NCI-H1417 (cell line): ENCODE measurements at regions not wholly inside any gene's neighbourhood (a gene's known extent, or its start where the extent isn't known, plus 50 kb on each side); places are given as distances from the start of the nearest gene placed in this dataset.
A peak's percentile ranks its signal among the peaks of the same experiment; 100 is the strongest.

ENCODE experiments used
- DNase-seq, 3 experiments: peaks; one replicate each; lab custom pipeline; 2025; lab: John Stamatoyannopoulos, UW

DNA sequence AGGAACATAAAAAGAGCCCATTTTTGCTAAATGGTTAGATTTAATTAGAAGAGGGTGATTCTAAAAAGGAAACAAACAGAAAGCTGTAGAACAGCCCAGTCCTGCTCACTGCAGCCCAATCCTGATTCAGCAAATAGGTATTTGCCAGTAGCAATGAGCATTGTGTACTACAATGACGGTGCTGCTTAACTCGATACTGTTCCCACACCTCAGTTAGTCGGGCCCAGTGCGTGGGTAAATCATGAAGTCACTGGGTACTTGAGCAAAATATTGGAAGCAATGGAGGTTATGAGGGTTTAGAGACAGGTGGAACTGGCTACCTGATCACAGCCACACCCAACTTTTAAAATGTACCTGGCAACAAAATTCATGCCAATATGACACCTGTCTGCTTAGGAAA is 101.5 kb upstream of the ADGRL2 start:
- DNase-seq = peak in 1 of 3 experiments; percentile 18

DNA sequence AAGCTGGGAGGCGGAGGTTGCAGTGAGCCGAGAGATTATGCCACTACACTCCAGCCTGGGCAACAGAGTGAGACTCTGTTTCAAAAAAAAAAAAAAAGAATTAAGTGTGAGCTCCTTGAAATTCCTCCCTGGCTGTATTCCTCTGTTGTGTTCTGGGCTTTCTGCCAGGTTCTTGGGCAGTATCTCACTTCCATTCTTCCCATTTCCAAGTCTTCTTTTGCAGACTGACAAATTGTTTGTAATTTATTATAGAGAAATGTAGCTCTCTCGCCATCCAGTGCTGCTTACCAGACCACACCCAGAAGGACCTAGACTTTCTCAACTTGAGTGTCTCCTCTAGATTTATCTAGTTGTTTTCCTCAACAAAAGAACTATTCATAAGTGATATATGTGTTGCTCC is 105.0 kb upstream of the ADGRL2 start:
- DNase-seq = no peak

GRCh38 chr1:81693316-81693715 is 107.4 kb upstream of the ADGRL2 start:
- no peak for DNase-seq

DNA sequence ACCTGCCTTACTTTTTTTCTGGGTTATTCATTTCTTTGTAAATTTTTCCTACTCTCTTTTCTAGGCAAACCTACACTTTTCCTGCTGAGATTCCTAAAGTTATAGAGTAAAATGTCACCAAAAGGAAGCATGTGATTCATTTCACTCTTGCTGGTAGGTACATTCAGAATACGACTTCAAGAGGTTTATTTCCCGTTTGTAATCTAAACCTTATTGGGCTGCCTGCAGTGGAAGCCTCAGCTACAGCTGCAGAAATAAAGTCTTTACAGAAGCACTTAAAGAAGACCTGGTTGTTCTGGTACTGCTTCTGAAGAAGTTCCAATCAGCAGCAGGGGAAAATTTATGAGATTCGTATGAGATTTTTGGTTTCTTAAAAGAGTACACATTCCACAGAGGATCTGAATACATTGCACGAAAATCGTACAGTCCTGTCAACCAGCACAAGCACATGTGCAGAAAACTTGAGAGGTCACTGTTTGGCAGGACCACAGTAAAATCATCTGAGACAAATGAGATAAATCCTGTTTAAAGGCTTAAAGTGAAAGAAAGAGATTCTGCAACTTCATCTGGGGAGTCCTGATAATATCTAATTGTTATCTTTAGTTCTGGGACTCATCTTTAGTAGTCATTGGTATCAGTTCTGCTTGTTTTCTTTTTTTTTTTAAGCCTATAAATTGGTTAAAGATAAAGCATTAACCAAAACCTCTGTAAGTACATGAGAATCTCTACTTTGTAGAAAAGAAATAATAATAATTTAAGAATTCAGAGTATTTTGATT is 109.9 kb upstream of the ADGRL2 start:
- no peak for DNase-seq

- DNase-seq = no peak
These were observed 111.2 kb upstream of the ADGRL2 start for GRCh38 chr1:81689531-81689941.

- no peak for DNase-seq
These were observed 118.2 kb upstream of the ADGRL2 start for GRCh38 chr1:81682490-81682889.

DNA sequence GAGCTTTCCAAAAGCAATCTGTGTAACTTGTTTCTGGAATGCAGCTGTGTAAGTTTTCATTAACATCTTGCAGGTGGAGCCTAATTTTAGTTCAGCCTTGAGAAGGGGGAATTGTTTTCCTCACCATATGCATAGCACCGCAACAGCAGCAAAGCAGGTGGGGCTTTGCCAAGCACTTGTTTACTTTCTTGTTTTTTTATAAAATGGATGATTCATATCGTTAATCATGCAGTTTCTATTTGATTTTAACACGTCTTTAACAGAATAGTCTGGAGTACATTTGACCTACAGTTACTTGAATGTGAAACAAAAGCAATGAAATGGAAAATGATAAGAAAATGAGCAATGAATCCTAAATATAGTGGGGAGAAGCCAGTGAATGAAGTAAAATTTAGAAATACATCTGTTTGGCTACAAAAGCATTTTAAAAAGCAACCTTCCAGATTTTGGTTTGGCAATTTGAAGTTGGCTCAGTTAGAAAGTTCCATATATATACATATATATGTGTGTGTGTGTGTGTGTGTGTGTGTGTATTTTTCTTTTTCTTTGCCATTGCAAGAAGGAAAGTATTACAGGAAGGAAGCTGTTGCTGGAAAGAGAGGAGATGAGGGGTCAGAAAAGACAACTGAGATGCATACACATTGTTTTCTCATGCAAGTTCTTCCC is 119.0 kb upstream of the ADGRL2 start:
- peak in 1 of 3 experiments; percentile 49 for DNase-seq

DNA sequence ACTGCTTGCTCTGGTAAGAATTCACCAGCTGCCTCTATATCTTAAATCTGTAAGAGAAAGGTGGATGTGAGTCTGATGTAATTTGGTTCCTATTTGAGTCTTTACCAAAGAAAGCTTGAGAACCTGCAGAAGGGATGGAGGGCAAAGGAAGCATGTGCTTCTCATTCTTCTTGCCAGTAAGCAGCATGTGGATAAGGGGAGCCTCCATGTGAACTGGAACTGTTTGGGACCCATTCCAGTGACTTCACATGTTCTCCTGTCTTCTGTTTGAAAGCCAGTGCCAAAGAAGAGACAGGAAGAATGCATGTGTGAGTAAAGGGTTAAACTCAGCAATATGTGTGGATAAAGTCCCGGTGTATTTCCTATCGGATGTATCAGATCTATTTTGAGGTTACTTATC is 119.6 kb upstream of the ADGRL2 start:
- DNase-seq = peak in 2 of 3 experiments; percentile 7 to 49

DNA sequence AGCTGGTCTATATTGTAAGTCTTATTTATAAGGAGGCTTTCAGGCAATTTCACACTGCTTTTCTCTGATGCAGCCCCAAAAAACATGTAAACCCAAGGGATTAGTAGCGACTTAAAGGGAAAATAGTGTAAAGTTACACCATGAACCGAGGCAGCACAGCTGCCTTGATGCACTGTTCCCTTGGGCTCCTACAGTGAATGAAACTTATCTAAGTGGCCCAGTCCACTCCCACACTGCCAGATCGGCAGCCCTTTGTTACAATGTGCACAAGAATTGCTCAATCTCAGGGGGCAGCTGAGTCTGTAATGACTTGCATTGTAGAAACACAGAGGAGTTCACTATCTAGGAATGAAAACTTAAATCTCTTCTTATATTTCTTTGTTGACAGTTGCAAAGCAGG is 120.8 kb upstream of the ADGRL2 start:
- no peak for DNase-seq

GRCh38 chr1:81678779-81679178 is 122.0 kb upstream of the ADGRL2 start:
- peak in 1 of 3 experiments; percentile 13 for DNase-seq

- peak in 1 of 3 experiments; percentile 18 for DNase-seq
These were observed 128.0 kb upstream of the ADGRL2 start for GRCh38 chr1:81672766-81673165.

- no peak for DNase-seq
These were observed 129.7 kb upstream of the ADGRL2 start for GRCh38 chr1:81671038-81671437.

DNA sequence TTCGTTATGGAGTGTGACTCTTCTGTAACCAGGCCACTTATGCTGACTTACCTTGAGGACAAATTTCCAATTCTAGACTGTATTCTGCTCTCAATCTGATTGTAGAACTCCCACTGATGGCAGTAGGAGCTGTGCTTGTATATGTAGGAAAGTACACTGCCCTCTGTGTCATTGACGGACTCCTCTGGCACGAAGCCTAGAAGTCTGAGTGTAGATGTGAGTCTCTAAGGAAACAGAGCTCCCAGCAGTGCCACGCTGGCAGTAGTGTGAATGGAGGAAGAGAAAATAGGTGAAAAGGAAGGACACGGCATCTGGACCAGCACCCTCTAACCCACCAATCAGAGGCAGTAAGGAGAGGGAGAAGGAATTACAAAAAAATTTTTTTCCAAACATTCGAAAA is 130.4 kb upstream of the ADGRL2 start:
- DNase-seq = peak in 1 of 3 experiments; percentile 28

DNA sequence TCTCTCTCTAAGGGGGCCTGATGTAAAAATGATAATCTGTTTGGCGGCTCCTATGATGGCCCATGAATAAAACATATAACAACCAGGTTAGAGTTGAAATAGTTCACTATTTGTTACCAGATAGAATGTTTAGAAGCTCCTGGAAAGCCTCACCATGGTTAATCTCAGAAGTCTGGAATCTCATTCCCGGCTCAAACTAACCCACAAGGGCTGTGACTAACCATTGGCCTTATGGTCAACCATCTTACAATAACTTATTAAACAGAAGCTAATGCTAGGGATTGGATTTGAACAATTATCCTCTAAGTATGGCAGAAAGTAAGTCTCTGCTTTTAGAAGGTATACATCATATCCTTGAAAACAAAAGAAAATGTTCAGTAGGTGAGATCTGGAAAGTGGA is 134.1 kb upstream of the ADGRL2 start:
- no peak for DNase-seq

DNA sequence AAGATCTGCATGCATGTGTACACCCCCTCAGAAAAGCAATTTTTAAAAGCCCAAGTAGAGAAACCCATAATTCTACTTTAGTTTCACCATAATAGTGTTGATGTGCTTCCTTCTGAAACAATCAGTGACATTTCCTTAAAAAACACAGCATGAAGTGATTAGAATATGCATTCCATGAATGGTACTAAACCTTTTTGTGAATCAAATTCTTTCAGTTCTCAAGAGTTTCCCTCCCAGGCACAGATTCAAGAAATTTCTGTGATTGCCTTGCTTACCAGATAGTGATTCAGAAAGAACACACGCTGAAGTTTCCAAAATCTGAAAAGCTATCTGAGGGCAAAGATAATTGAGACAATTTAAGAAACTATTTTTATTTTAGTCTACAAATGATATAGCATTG is 136.4 kb upstream of the ADGRL2 start:
- DNase-seq = no peak

DNA sequence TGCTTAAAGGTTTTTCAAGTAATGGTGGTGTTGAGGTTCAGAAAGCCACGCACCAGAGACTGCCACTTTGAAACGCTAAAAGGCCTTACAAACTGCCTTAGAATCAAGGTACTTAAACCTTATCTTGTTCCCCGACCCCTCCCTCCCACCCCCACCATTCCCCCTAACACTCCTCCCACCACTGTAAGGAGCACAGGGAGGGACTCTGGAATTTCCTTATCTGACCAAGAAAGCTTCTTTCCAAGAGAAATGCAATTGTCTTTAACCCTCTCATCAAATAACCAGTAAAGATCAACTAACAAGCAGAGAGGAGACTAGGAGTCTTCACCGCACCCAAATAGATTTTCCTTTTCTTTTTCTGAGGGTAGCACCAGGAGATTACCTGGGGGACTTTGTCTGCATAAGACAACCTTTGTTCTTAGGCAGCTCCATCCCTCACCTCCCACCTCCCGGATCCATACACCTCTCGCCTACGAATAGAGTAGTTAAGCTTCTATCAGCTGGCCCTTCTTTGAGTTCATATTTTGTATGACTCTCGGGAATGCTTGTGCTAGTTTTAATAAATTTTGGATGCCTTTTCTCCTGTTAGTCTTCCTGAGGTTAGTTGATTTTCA is 137.7 kb upstream of the ADGRL2 start:
- DNase-seq = no peak

- DNase-seq = no peak
These were observed 140.4 kb upstream of the ADGRL2 start for GRCh38 chr1:81660286-81660685.

DNA sequence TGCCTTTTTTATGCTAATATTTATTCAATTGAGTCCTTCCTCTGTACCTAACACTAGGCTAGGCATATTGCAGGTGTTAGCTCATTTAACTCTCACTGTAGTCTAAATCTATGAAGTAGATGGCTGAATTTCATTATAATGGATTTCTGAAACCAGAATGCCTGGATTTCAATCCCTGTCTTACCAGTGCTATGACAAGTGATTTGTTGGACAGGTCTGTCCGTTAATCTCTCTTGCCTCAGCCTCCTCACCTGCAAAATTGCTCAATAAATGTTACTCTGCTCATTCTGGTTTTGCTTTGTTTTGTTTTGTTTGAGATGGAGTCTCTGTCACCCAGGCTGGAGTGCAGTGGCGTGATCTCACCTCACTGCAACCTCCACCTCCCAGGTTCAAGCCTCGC is 146.1 kb upstream of the ADGRL2 start:
- no peak for DNase-seq

- DNase-seq = no peak
These were observed 146.6 kb upstream of the ADGRL2 start for GRCh38 chr1:81654147-81654546.

- DNase-seq = peak in 1 of 3 experiments; percentile 25
These were observed 150.0 kb upstream of the ADGRL2 start for GRCh38 chr1:81650776-81651175.

- no peak for DNase-seq
These were observed 164.9 kb upstream of the ADGRL2 start for GRCh38 chr1:81635816-81636215.

DNA sequence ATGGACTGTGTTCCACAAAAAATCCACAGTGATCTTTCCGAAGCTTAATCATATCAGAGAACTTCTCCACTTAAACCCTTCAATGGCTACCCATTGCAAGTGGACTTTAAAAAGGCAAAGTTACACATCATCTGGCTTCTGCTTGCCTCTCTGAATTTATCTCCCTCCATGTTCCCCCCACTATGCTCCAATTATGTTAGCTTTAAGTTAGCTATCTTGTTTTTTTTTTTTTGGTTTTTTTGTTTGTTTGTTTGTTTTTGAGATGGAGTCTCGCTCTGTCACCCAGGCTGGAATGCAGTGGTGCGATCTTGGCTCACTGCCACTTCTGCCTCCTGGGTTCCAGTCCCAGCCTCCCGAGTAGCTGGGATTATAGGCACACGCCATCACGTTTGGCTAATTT is 166.4 kb upstream of the ADGRL2 start:
- no peak for DNase-seq

DNA sequence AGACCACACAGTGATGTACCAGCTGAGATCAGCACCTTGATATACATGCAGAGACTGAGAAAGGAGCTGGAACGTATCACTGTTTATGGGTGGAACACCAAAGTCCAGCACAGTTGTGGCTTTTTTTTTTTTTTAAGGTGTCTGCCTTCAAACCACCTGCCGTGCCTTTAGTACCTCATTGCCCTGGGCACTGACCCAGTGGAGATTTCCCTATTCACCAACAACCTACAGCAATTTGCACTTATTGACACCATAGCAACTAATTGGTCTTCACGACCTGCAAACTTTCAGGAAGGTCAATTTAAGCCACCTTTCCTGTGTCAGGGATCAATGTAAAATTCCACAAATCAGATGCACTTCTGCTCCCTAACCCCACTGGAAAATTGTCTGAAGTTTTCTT is 181.6 kb upstream of the ADGRL2 start:
- peak in 2 of 3 experiments; percentile 33 to 77 for DNase-seq
